Breast epithelium (tissue), 4 donors: ENCODE measurements at regions not wholly inside any gene's neighbourhood (a gene's known extent, or its start where the extent isn't known, plus 50 kb on each side); places are given as distances from the start of the nearest gene placed in this dataset.
A peak's percentile ranks its signal among the peaks of the same experiment; 100 is the strongest.

Experiments used
- DNase-seq, 2 donors: peaks; one replicate each; pipeline ENCODE4 v3.0.0-alpha.2; 2019; ENCODE audit warnings: low spot score in 2 of 2
- H3K27ac ChIP-seq, 2 donors: fragments of 200-600 bp; sonication (generic) in 1 of 2; one replicate each; pipeline ENCODE4 v1.5.1; 2016 to 2019; ENCODE audit warnings: mild to moderate bottlenecking in 1 of 2
- H3K27me3 ChIP-seq, 2 donors: fragments of 200-600 bp; sonication (generic) in 1 of 2; one replicate each; pipeline versions ENCODE4 v1.5.1 to v1.6.0; 2017 to 2019; ENCODE audit warnings: control low read depth in 1 of 2, mild to moderate bottlenecking in 1 of 2
- H3K36me3 ChIP-seq: fragments of 200-600 bp; one replicate; pipeline ENCODE4 v1.5.1; 2019
- H3K4me1 ChIP-seq, 2 donors: fragments of 200-600 bp; sonication (generic); one replicate each; pipeline ENCODE4 v1.5.1; 2016 to 2019; ENCODE audit warnings: control low read depth in 1 of 2
- H3K4me3 ChIP-seq, 3 donors: fragments of 200-600 bp; sonication (generic); 1 replicate in 2 of 3; 2 replicates in 1 of 3; pipeline ENCODE4 v1.5.1; 2016 to 2019; ENCODE audit warnings: mild to moderate bottlenecking in 3 of 3, moderate library complexity in 2 of 3
- H3K9me3 ChIP-seq, 2 donors: fragments of 200-600 bp; sonication (generic) in 1 of 2; one replicate each; pipeline ENCODE4 v1.5.1; 2016 to 2019; ENCODE audit warnings: control low read depth in 1 of 2
- CTCF ChIP-seq, 3 donors: fragments of 450-650 bp; IDR thresholded peaks; one replicate each; pipeline ENCODE4 v1.5.1; 2016 to 2017; ENCODE audit warnings: antibody characterized with exemption in 3 of 3, mild to moderate bottlenecking in 3 of 3, moderate library complexity in 3 of 3
- POLR2A ChIP-seq: fragments of 450-650 bp; IDR thresholded peaks from one replicate; pipeline ENCODE4 v1.6.1; 2016; ENCODE audit warnings: antibody characterized with exemption, mild to moderate bottlenecking, moderate library complexity
- POLR2AphosphoS5 ChIP-seq, 3 donors: sonication (generic); formaldehyde crosslinking; IDR thresholded peaks; one replicate each; pipeline ENCODE4 v1.6.1; 2017; ENCODE audit warnings: antibody characterized with exemption in 3 of 3
- intact Hi-C: fragments of 100-400 bp; cut with DNase I; formaldehyde crosslinking; loops from one replicate; pipeline ENCODE4 v1.15.1; 2023; ENCODE audit warnings: low total_unique reads

GRCh38 chr17:51455211-51455610 lies 194.9 kb downstream of the UTP18 start:
- Histone ChIP-seq H3K27me3 (no peaks in the 10 kb centered on the region), H3K36me3 (no peaks in the 10 kb centered on the region), H3K27ac (no peak overlapping the region), H3K4me1 (no peaks in the 10 kb centered on the region), H3K9me3 (no peaks in the 10 kb centered on the region), H3K4me3 (no peak overlapping the region)
- DNase-seq = no peak
- no peak for TF ChIP-seq CTCF (IDR thresholded peaks at IDR 0.05)
- intact Hi-C loops = no loop called here

GRCh38 chr17:51455931-51456330 lies 195.6 kb downstream of the UTP18 start:
- no peak for DNase-seq
- intact Hi-C loops = no loop called here
- no peak for TF ChIP-seq CTCF (IDR thresholded peaks at IDR 0.05)
- H3K27me3 ChIP-seq = no peaks in the 10 kb centered on the region
- no peak overlapping the region for H3K27ac ChIP-seq
- no peaks in the 10 kb centered on the region for H3K9me3 ChIP-seq
- no peaks in the 10 kb centered on the region for H3K36me3 ChIP-seq
- no peak overlapping the region for H3K4me3 ChIP-seq
- no peaks in the 10 kb centered on the region for H3K4me1 ChIP-seq

GRCh38 chr17:51456942-51457341 lies 196.6 kb downstream of the UTP18 start:
- intact Hi-C loops = no loop called here
- H3K36me3 ChIP-seq = no peaks in the 10 kb centered on the region
- no peak for DNase-seq
- no peaks in the 10 kb centered on the region for H3K27me3 ChIP-seq
- no peak overlapping the region for H3K4me3 ChIP-seq
- H3K27ac ChIP-seq = no peak overlapping the region
- no peaks in the 10 kb centered on the region for H3K4me1 ChIP-seq
- TF ChIP-seq POLR2AphosphoS5 (IDR thresholded peaks at IDR 0.05) (no peak), CTCF (IDR thresholded peaks at IDR 0.05) (no peak), POLR2A (no peak)
- no peaks in the 10 kb centered on the region for H3K9me3 ChIP-seq

GRCh38 chr17:51461578-51462004 lies 201.2 kb downstream of the UTP18 start:
- no peaks in the 10 kb centered on the region for H3K36me3 ChIP-seq
- TF ChIP-seq POLR2A = no peak
- TF ChIP-seq POLR2AphosphoS5 (IDR thresholded peaks at IDR 0.05) = no peak
- TF ChIP-seq CTCF (IDR thresholded peaks at IDR 0.05) = peak in 2 of 3 donors; percentile 17 to 31
- DNase-seq = no peak
- H3K27ac ChIP-seq = no peak overlapping the region
- no peaks in the 10 kb centered on the region for H3K9me3 ChIP-seq
- intact Hi-C loops = no loop called here
- no peaks in the 10 kb centered on the region for H3K4me1 ChIP-seq
- H3K4me3 ChIP-seq = no peak overlapping the region
- H3K27me3 ChIP-seq = no peaks in the 10 kb centered on the region

- TF ChIP-seq POLR2A (no peak), CTCF (IDR thresholded peaks at IDR 0.05) (no peak)
- no peaks in the 10 kb centered on the region for H3K9me3 ChIP-seq
- no peaks in the 10 kb centered on the region for H3K27me3 ChIP-seq
- H3K36me3 ChIP-seq = no peaks in the 10 kb centered on the region
- H3K4me1 ChIP-seq = no peaks in the 10 kb centered on the region
- no peak overlapping the region for H3K27ac ChIP-seq
- no peak for DNase-seq
- intact Hi-C loops = no loop called here
- no peak overlapping the region for H3K4me3 ChIP-seq
Observed at GRCh38 chr17:51463353-51463752, 203.0 kb downstream of the UTP18 start.
